Psoas muscle (tissue), 7 donors: ENCODE measurements at regions not wholly inside any gene's neighbourhood (a gene's known extent, or its start where the extent isn't known, plus 50 kb on each side); places are given as distances from the start of the nearest gene placed in this dataset.

Source experiments
- ATAC-seq, 4 donors: fragments of 200-7000 bp; cut with Tn5 transposase; one replicate each; pipeline ENCODE4 v1.9.1; 2020; ENCODE audit warnings: moderate library complexity in 3 of 4, mild to moderate bottlenecking in 2 of 4
- DNase-seq, 2 donors: peaks; one replicate each; pipeline ENCODE4 v3.0.0-alpha.2; 2020
- H3K27ac ChIP-seq: fragments of 200-600 bp; one replicate; pipeline ENCODE4 v1.8.0; 2022
- H3K27me3 ChIP-seq, 3 donors: fragments of 200-600 bp in 1 of 3; one replicate each; pipeline versions ENCODE4 v1.6.1 to v1.8.0; 2013 to 2022; ENCODE audit warnings: low read length in 2 of 3, mild to moderate bottlenecking in 2 of 3, moderate library complexity in 1 of 3; ENCODE audit not compliant: insufficient read depth in 3 of 3
- H3K36me3 ChIP-seq, 2 donors: fragments of 200-600 bp in 1 of 2; one replicate each; pipeline versions ENCODE4 v1.6.1 to v1.8.0; 2013 to 2022; ENCODE audit warnings: low read depth in 1 of 2, mild to moderate bottlenecking in 1 of 2, moderate library complexity in 1 of 2; ENCODE audit not compliant: insufficient read depth in 1 of 2
- H3K4me1 ChIP-seq: fragments of 200-600 bp; one replicate; pipeline ENCODE4 v1.8.0; 2022
- H3K4me3 ChIP-seq: fragments of 200-600 bp; one replicate; pipeline ENCODE4 v1.8.0; 2022; ENCODE audit warnings: mild to moderate bottlenecking
- H3K9me3 ChIP-seq: fragments of 200-600 bp; one replicate; pipeline ENCODE4 v1.8.0; 2022
- CTCF ChIP-seq: fragments of 200-600 bp; IDR thresholded peaks from one replicate; pipeline ENCODE4 v1.8.0; 2022; ENCODE audit warnings: antibody characterized with exemption
- WGBS, 3 donors: extraction: QIAGEN DNeasy Blood & Tissue Kit; methylation state at CpG; one replicate each; pipeline versions ENCODE4 v1.1.6 to v1.1.7; 2013; 5-methylcytosine and 5-hydroxymethylcytosine counted together
- intact Hi-C, 2 donors: fragments of 100-400 bp; cut with DNase I; formaldehyde crosslinking; loops; one replicate each; pipeline versions ENCODE4 v1.11.0 to v1.14.2; 2022
- donor health status: healthy with polysubstance abuse.
- donor health status: DM: no; HTN: no; CAD: no; lungs with moderate emphysema.
- donor health status: Bipolar disorder and iron deficiency.
- donor health status: healthy.
- donor health status: DM: yes; HTN: yes; CAD: no.
- donor health status: DM: no; HTN: no; CAD: no.
- donor health status: DM: yes; HTN: yes; CAD: no.

- no peak overlapping the region for H3K4me3 ChIP-seq
- no peaks in the 10 kb centered on the region for H3K9me3 ChIP-seq
- no peaks in the 10 kb centered on the region for H3K36me3 ChIP-seq
- TF ChIP-seq CTCF, result no peak
- DNase-seq (no peak), ATAC-seq (peak in 3 of 4 donors; percentile 36 to 54 (median 52))
- intact Hi-C loops, result no loop called here
- 40 to 59% (median 56%) methylated on average over 7 of the region's 7 CpGs for WGBS, 3 donors
- no peak overlapping the region for H3K27ac ChIP-seq
- H3K27me3 ChIP-seq, result no peaks in the 10 kb centered on the region
- peaks cover 8% of the 10 kb centered on the region for H3K4me1 ChIP-seq
Observed at GRCh38 chr1:182170891-182171461, 109.5 kb upstream of the ZNF648 start.

DNA sequence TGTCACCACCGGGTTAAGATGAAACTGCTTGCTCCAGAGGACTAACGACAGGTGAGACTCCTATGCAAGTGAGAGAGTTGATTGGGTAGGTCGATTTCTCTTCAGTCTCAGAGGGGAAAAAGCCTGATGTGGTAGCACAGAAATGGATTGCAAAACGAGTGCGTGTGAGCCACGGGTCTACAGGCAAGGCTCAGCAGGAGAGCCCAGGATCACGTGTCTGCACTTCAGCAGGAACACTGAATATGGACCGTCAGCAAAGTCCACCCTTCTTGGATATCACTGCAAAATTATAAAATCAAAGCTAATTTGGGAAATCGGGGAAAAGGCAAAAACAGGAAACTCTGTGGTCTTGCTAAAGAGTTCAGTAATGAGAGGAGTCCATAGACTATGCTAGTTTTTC lies 107.7 kb upstream of the ZNF648 start:
- H3K9me3 ChIP-seq, result no peaks in the 10 kb centered on the region
- intact Hi-C loops, result no loop called here
- H3K27me3 ChIP-seq, result no peaks in the 10 kb centered on the region
- no peak overlapping the region for H3K27ac ChIP-seq
- DNase-seq, result peak in 1 of 2 donors; percentile 21
- H3K4me1 ChIP-seq, result peaks cover 5% of the 10 kb centered on the region
- no peak for TF ChIP-seq CTCF
- no peak overlapping the region for H3K4me3 ChIP-seq
- ATAC-seq, result no peak
- no peaks in the 10 kb centered on the region for H3K36me3 ChIP-seq
- WGBS, 3 donors, result 56 to 69% (median 65%) methylated on average over 9 of the region's 9 CpGs

GRCh38 chr1:182166750-182167149 lies 105.2 kb upstream of the ZNF648 start:
- intact Hi-C loops, result no loop called here
- Histone ChIP-seq H3K4me1 (peaks cover 15% of the 10 kb centered on the region), H3K9me3 (no peaks in the 10 kb centered on the region), H3K27ac (no peak overlapping the region), H3K36me3 (no peaks in the 10 kb centered on the region), H3K27me3 (no peaks in the 10 kb centered on the region), H3K4me3 (no peak overlapping the region)
- no peak for TF ChIP-seq CTCF
- 88 to 97% (median 96%) methylated on average over 1 of the region's 1 CpG for WGBS, 3 donors
- no peak for DNase-seq
- ATAC-seq, result no peak

DNA sequence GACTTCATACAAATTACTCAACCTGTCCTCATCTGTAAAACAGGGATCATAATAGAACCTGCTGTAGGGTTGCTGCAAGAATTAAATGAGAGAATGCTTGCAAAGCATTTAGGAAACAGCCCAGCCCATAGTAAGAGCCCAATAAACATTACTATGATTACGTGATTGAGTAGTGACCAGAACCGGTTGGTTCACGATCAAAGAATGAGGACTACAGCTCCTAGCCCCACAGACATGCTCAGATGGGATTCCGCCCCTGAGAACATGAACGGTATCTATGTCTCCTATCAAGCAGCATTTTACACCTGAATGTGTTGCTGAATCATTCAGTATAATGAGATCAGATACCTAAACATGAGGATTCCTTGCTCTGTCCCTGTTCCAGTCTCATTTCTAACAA lies 104.8 kb upstream of the ZNF648 start:
- DNase-seq, result no peak
- no peak for TF ChIP-seq CTCF
- 95 to 98% (median 95%) methylated on average over 5 of the region's 5 CpGs for WGBS, 3 donors
- no peak for ATAC-seq
- Histone ChIP-seq H3K36me3 (no peaks in the 10 kb centered on the region), H3K27ac (no peak overlapping the region), H3K4me1 (peaks cover 15% of the 10 kb centered on the region), H3K4me3 (no peak overlapping the region), H3K9me3 (no peaks in the 10 kb centered on the region), H3K27me3 (no peaks in the 10 kb centered on the region)
- intact Hi-C loops, result no loop called here

DNA sequence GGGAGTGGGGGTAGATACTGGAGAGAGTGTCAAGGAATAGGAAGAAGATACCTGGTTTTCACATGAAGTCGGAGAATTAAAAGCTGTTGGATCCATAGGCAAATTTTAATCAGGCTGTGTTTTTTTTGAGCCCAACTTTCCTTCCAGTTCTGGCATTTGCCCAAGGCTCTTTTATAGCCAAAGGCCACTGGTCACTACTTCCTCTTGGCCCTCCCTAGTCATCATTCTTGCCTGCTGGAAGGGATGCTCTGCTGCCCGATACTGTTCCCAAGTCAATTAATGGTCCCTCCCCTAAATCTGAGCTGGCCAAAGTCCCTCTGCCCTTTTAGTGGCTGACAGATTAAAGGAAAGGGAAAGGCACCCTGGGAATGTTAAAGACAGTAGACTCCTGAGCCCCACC lies 102.8 kb upstream of the ZNF648 start:
- Histone ChIP-seq H3K27me3 (no peaks in the 10 kb centered on the region), H3K9me3 (peaks cover 5% of the 10 kb centered on the region), H3K36me3 (no peaks in the 10 kb centered on the region), H3K27ac (peak overlapping the region; percentile 53), H3K4me3 (no peak overlapping the region), H3K4me1 (peaks cover 12% of the 10 kb centered on the region)
- WGBS, 3 donors, result 24 to 43% (median 30%) methylated on average over 2 of the region's 2 CpGs
- DNase-seq (no peak), ATAC-seq (peak in 3 of 4 donors; percentile 49 to 71 (median 70))
- intact Hi-C loops, result no loop called here
- no peak for TF ChIP-seq CTCF
